Uterus (tissue), 2 donors: ENCODE measurements at regions not wholly inside any gene's neighbourhood (a gene's known extent, or its start where the extent isn't known, plus 50 kb on each side); places are given as distances from the start of the nearest gene placed in this dataset.

Experiments used
- CTCF ChIP-seq, 4 experiments: fragments of 200-600 bp in 2 of 4; fragments of 450-650 bp in 2 of 4; sonication (generic) in 2 of 4; IDR thresholded peaks; one replicate each; pipeline ENCODE4 v1.5.1; 2016 to 2019; ENCODE audit warnings: antibody characterized with exemption in 4 of 4, mild to moderate bottlenecking in 2 of 4, moderate library complexity in 1 of 4
- POLR2A ChIP-seq, 2 donors: fragments of 450-650 bp; IDR thresholded peaks; one replicate each; pipeline ENCODE4 v1.6.1; 2016; ENCODE audit warnings: antibody characterized with exemption in 2 of 2, mild to moderate bottlenecking in 1 of 2, moderate library complexity in 1 of 2

- TF ChIP-seq CTCF (IDR thresholded peaks at IDR 0.05) (no peak), POLR2A (IDR thresholded peaks at IDR 0.05) (no peak)
These were observed 56.4 kb upstream of the C15orf39 start for GRCh38 chr15:75145027-75145841.
